Mesothelial cell of epicardium (in vitro differentiated cells): ENCODE measurements at regions not wholly inside any gene's neighbourhood (a gene's known extent, or its start where the extent isn't known, plus 50 kb on each side); places are given as distances from the start of the nearest gene placed in this dataset.

Experiments
- DNase-seq, 2 experiments: peaks; one replicate each; pipeline ENCODE4 v3.0.0; 2021; ENCODE audit warnings: low spot score in 2 of 2; ENCODE audit not compliant: unreplicated experiment in 2 of 2
- H3K27ac Mint-ChIP-seq: 2 replicates; pipeline ENCODE4 v1.8.0; 2021; ENCODE audit warnings: mixed read lengths
- H3K27me3 Mint-ChIP-seq: 2 replicates; pipeline ENCODE4 v1.8.0; 2021; ENCODE audit warnings: low read depth, mixed read lengths
- H3K36me3 Mint-ChIP-seq: 2 replicates; pipeline ENCODE4 v1.8.0; 2021; ENCODE audit warnings: mixed read lengths
- H3K4me1 Mint-ChIP-seq: 2 replicates; pipeline ENCODE4 v1.8.0; 2021; ENCODE audit warnings: mixed read lengths
- H3K4me3 Mint-ChIP-seq: 2 replicates; pipeline ENCODE4 v1.8.0; 2021; ENCODE audit warnings: mild to moderate bottlenecking, moderate library complexity, mixed read lengths
- H3K9me3 Mint-ChIP-seq: 2 replicates; pipeline ENCODE4 v1.8.0; 2021; ENCODE audit warnings: mixed read lengths
- CTCF ChIP-seq: fragments of 200-600 bp; sonication (generic); IDR thresholded peaks from one replicate; pipeline ENCODE4 v1.5.0; 2021; ENCODE audit warnings: antibody characterized with exemption; ENCODE audit not compliant: unreplicated experiment

- no peak for TF ChIP-seq CTCF
- peaks cover 25% of the 10 kb centered on the region for H3K27me3 Mint-ChIP-seq
- no peak for DNase-seq
- H3K4me1 Mint-ChIP-seq: no peaks in the 10 kb centered on the region
- H3K36me3 Mint-ChIP-seq: no peaks in the 10 kb centered on the region
- H3K27ac Mint-ChIP-seq: no peak overlapping the region
- no peaks in the 10 kb centered on the region for H3K9me3 Mint-ChIP-seq
- H3K4me3 Mint-ChIP-seq: no peak overlapping the region
Observed at GRCh38 chr22:49101873-49102272, 725.8 kb downstream of the BRD1 start.

GRCh38 chr22:49101225-49101624 is 726.4 kb downstream of the BRD1 start:
- TF ChIP-seq CTCF: no peak
- no peaks in the 10 kb centered on the region for H3K4me1 Mint-ChIP-seq
- H3K9me3 Mint-ChIP-seq: no peaks in the 10 kb centered on the region
- peaks cover 27% of the 10 kb centered on the region for H3K27me3 Mint-ChIP-seq
- H3K27ac Mint-ChIP-seq: no peak overlapping the region
- no peak overlapping the region for H3K4me3 Mint-ChIP-seq
- no peaks in the 10 kb centered on the region for H3K36me3 Mint-ChIP-seq
- DNase-seq: no peak

GRCh38 chr22:49100773-49101172 is 726.9 kb downstream of the BRD1 start:
- Mint-ChIP-seq H3K27ac (no peak overlapping the region), H3K4me1 (no peaks in the 10 kb centered on the region), H3K27me3 (peaks cover 24% of the 10 kb centered on the region), H3K4me3 (no peak overlapping the region), H3K36me3 (no peaks in the 10 kb centered on the region), H3K9me3 (no peaks in the 10 kb centered on the region)
- DNase-seq: no peak
- TF ChIP-seq CTCF: no peak

- Mint-ChIP-seq H3K4me1 (no peaks in the 10 kb centered on the region), H3K27ac (no peak overlapping the region), H3K4me3 (no peak overlapping the region), H3K36me3 (no peaks in the 10 kb centered on the region), H3K9me3 (no peaks in the 10 kb centered on the region), H3K27me3 (peaks cover 24% of the 10 kb centered on the region)
- DNase-seq: no peak
- no peak for TF ChIP-seq CTCF
Observed at GRCh38 chr22:49100316-49100715, 727.4 kb downstream of the BRD1 start.

GRCh38 chr22:49099496-49100124 is 728.1 kb downstream of the BRD1 start:
- no peak overlapping the region for H3K4me3 Mint-ChIP-seq
- no peak for TF ChIP-seq CTCF
- no peaks in the 10 kb centered on the region for H3K36me3 Mint-ChIP-seq
- H3K4me1 Mint-ChIP-seq: no peaks in the 10 kb centered on the region
- no peaks in the 10 kb centered on the region for H3K9me3 Mint-ChIP-seq
- H3K27ac Mint-ChIP-seq: no peak overlapping the region
- DNase-seq: no peak
- H3K27me3 Mint-ChIP-seq: peaks cover 20% of the 10 kb centered on the region

GRCh38 chr22:49099089-49099488 is 728.6 kb downstream of the BRD1 start:
- Mint-ChIP-seq H3K27ac (no peak overlapping the region), H3K9me3 (no peaks in the 10 kb centered on the region)
- DNase-seq: no peak

More at GRCh38 chr22:49099089-49099488, 728.6 kb downstream of the BRD1 start:
- TF ChIP-seq CTCF: no peak
- no peak overlapping the region for H3K4me3 Mint-ChIP-seq
- no peaks in the 10 kb centered on the region for H3K36me3 Mint-ChIP-seq
- H3K27me3 Mint-ChIP-seq: peaks cover 17% of the 10 kb centered on the region
- no peaks in the 10 kb centered on the region for H3K4me1 Mint-ChIP-seq
